Stimulated activated CD4-positive, alpha-beta T cell treated with anti-CD3 and anti-CD28 coated beads, TNF-alpha, amount 100 ng/mL, for 4 hours (primary cell): ENCODE measurements at regions not wholly inside any gene's neighbourhood (a gene's known extent, or its start where the extent isn't known, plus 50 kb on each side); places are given as distances from the start of the nearest gene placed in this dataset.

Experiments used
- DNase-seq, 3 experiments: peaks; one replicate each; pipeline ENCODE4 v3.0.0-alpha.2; 2020; ENCODE audit warnings: low read depth in 3 of 3

GRCh38 chr14:32003585-32003984 lies 73.5 kb upstream of the ARHGAP5 start:
- no peak for DNase-seq

GRCh38 chr14:32004300-32004699 lies 72.8 kb upstream of the ARHGAP5 start:
- DNase-seq: no peak

- DNase-seq: no peak
Measured at GRCh38 chr14:32005628-32006027, 71.5 kb upstream of the ARHGAP5 start.

GRCh38 chr14:32006263-32007110 lies 70.6 kb upstream of the ARHGAP5 start:
- no peak for DNase-seq

- no peak for DNase-seq
Measured at GRCh38 chr14:32007755-32008362, 69.2 kb upstream of the ARHGAP5 start.

GRCh38 chr14:32008602-32009193 lies 68.4 kb upstream of the ARHGAP5 start:
- no peak for DNase-seq

GRCh38 chr14:32009221-32009975 lies 67.7 kb upstream of the ARHGAP5 start:
- no peak for DNase-seq

- no peak for DNase-seq
Measured at GRCh38 chr14:32009976-32010581, 67.0 kb upstream of the ARHGAP5 start.

GRCh38 chr14:32010604-32011125 lies 66.4 kb upstream of the ARHGAP5 start:
- DNase-seq: no peak

- DNase-seq: no peak
Measured at GRCh38 chr14:32011225-32011624, 65.9 kb upstream of the ARHGAP5 start.

- DNase-seq: no peak
Measured at GRCh38 chr14:32012062-32012461, 65.0 kb upstream of the ARHGAP5 start.

GRCh38 chr14:32012571-32012970 lies 64.5 kb upstream of the ARHGAP5 start:
- DNase-seq: no peak

- DNase-seq: no peak
Measured at GRCh38 chr14:32013083-32013482, 64.0 kb upstream of the ARHGAP5 start.

GRCh38 chr14:32014057-32014456 lies 63.0 kb upstream of the ARHGAP5 start:
- no peak for DNase-seq

GRCh38 chr14:32014498-32014897 lies 62.6 kb upstream of the ARHGAP5 start:
- DNase-seq: no peak

GRCh38 chr14:32015166-32015565 lies 61.9 kb upstream of the ARHGAP5 start:
- DNase-seq: no peak

GRCh38 chr14:32017587-32017986 lies 59.5 kb upstream of the ARHGAP5 start:
- no peak for DNase-seq

GRCh38 chr14:32018391-32019092 lies 58.6 kb upstream of the ARHGAP5 start:
- DNase-seq: no peak

GRCh38 chr14:32019276-32019675 lies 57.8 kb upstream of the ARHGAP5 start:
- no peak for DNase-seq

- no peak for DNase-seq
Measured at GRCh38 chr14:32020882-32021281, 56.2 kb upstream of the ARHGAP5 start.

- DNase-seq: no peak
Measured at GRCh38 chr14:32021341-32021740, 55.8 kb upstream of the ARHGAP5 start.
